K562 (cell line): ENCODE measurements at regions not wholly inside any gene's neighbourhood (a gene's known extent, or its start where the extent isn't known, plus 50 kb on each side); places are given as distances from the start of the nearest gene placed in this dataset.

Experiments used
- ATAC-seq: fragments of 200-7000 bp; cut with Tn5 transposase; 3 replicates; pipeline ENCODE4 v1.9.1; 2020; ENCODE audit warnings: moderate library complexity
- BruUV-seq: library from RNA; stranded (reverse); fragments of 400-500 nt; replicated peaks from 2 replicates; lab custom pipeline; 2021; lab: Mats Ljungman, UMichigan
- CTCF ChIA-PET: fragments of 300-600 bp; formaldehyde crosslinking; extraction: SDS; loops from one replicate; lab custom pipeline; 2021; ENCODE audit warnings: low intra/inter-chr PET ratio; lab: Yijun Ruan, JAX
- POLR2A ChIA-PET: fragments of 300-600, 350-650 bp; sonication (Branson Sonifier 250); formaldehyde crosslinking; extraction: SDS; loops from one replicate; lab custom pipeline; 2021; ENCODE audit warnings: antibody characterized with exemption, inconsistent platforms; lab: Yijun Ruan, JAX
- DNase-seq, 4 experiments: peaks; one replicate each; pipeline versions ENCODE4 v3.0.0 to v3.0.0-alpha.2; 2011 to 2018; ENCODE audit warnings: low spot score in 3 of 4, mixed read lengths in 3 of 4; ENCODE audit errors: extremely low read depth in 1 of 4
- FAIRE-seq: peaks from 2 replicates; lab custom pipeline; 2011; peaks lifted over from hg19 to GRCh38; lab: Jason Lieb, UNC
- H2AFZ ChIP-seq: 2 replicates; pipeline ENCODE4 v1.6.0; 2011; ENCODE audit warnings: low read depth, low read length, control low read depth, inconsistent platforms
- H3K27ac ChIP-seq: fragments of 200-600 bp; 3 replicates; pipeline ENCODE4 v1.8.0; 2011; ENCODE audit warnings: low read depth, mild to moderate bottlenecking, control low read depth, inconsistent platforms, low read length, moderate library complexity, mixed read lengths; ENCODE audit errors: extremely low read depth
- H3K27me3 ChIP-seq, 2 experiments: fragments of 300-600 bp in 1 of 2; 2 replicates in 1 of 2; 3 replicates in 1 of 2; pipeline versions ENCODE4 v1.6.0 to v1.8.0; 2011; ENCODE audit warnings: inconsistent platforms in 2 of 2, low read length in 2 of 2, mild to moderate bottlenecking in 1 of 2, mixed read lengths in 1 of 2, moderate library complexity in 1 of 2; ENCODE audit not compliant: control insufficient read depth in 2 of 2, insufficient read depth in 2 of 2
- H3K36me3 ChIP-seq: fragments of 300-600 bp; 3 replicates; pipeline ENCODE4 v1.8.0; 2011; ENCODE audit warnings: mild to moderate bottlenecking, low read length, inconsistent platforms; ENCODE audit not compliant: control insufficient read depth, insufficient read depth
- H3K4me1 ChIP-seq, 2 experiments: fragments of 200-600 bp in 1 of 2; replicated peaks in 1 of 2; 2 replicates in 1 of 2; 3 replicates in 1 of 2; pipeline versions ENCODE4 v1.5.1 to v1.8.0; 2011; ENCODE audit warnings: inconsistent platforms in 2 of 2, low read length in 2 of 2, mild to moderate bottlenecking in 1 of 2, mixed read lengths in 1 of 2, moderate library complexity in 1 of 2; ENCODE audit not compliant: control insufficient read depth in 2 of 2, insufficient read depth in 2 of 2
- H3K4me2 ChIP-seq: 2 replicates; pipeline ENCODE4 v1.6.1; 2011; ENCODE audit warnings: low read length, control low read depth, inconsistent platforms, mixed read lengths; ENCODE audit not compliant: insufficient read depth
- H3K4me3 ChIP-seq: fragments of 200-600 bp; sonication (generic), shearing (Covaris generic); 2 replicates; pipeline ENCODE4 v1.5.1; 2016; ENCODE audit warnings: control low read depth, inconsistent platforms
- H3K79me2 ChIP-seq: fragments of 200-600 bp; 3 replicates; pipeline ENCODE4 v1.8.0; 2011; ENCODE audit warnings: low read length, inconsistent platforms; ENCODE audit not compliant: control insufficient read depth, insufficient read depth
- H3K9ac ChIP-seq, 2 experiments: 2 replicates each; pipeline versions ENCODE4 v1.6.0 to v1.6.1; 2011; ENCODE audit warnings: low read depth in 2 of 2, low read length in 2 of 2, control low read depth in 1 of 2, inconsistent platforms in 1 of 2, mild to moderate bottlenecking in 1 of 2, mixed read lengths in 1 of 2; ENCODE audit not compliant: insufficient read depth in 1 of 2
- H3K9me1 ChIP-seq: one replicate; pipeline ENCODE4 v1.6.0; 2011; ENCODE audit warnings: inconsistent platforms, mild to moderate bottlenecking, low read length, moderate library complexity; ENCODE audit not compliant: control insufficient read depth, insufficient read depth
- H3K9me3 ChIP-seq: replicated peaks from 2 replicates; pipeline ENCODE4 v1.5.1; 2011; ENCODE audit warnings: low read depth, low read length, inconsistent platforms; ENCODE audit not compliant: control insufficient read depth, insufficient read depth
- H4K20me1 ChIP-seq: replicated peaks from 2 replicates; pipeline ENCODE4 v1.6.1; 2011; ENCODE audit warnings: low read length, inconsistent platforms, mixed read lengths; ENCODE audit not compliant: control insufficient read depth, insufficient read depth
- CTBP1 ChIP-seq: fragments of 450-650 bp; IDR thresholded peaks from 2 replicates; pipeline ENCODE4 v1.6.1; 2016; ENCODE audit warnings: borderline replicate concordance
- ERF ChIP-seq: fragments of 450-650 bp; formaldehyde crosslinking; IDR thresholded peaks from 2 replicates; pipeline ENCODE4 v1.4.0; 2020; ENCODE audit warnings: mild to moderate bottlenecking, mixed read lengths
- FOXK1 ChIP-seq: sonication (generic); formaldehyde crosslinking; IDR thresholded peaks from 2 replicates; pipeline ENCODE4 v1.8.0; 2022; ENCODE audit warnings: missing genetic modification reagents, mild to moderate bottlenecking, borderline replicate concordance
- HIVEP1 ChIP-seq: fragments of 250-450 bp; sonication (Bioruptor Pico); IDR thresholded peaks from 2 replicates; pipeline ENCODE4 v1.4.0; 2020; ENCODE audit warnings: mild to moderate bottlenecking
- NR4A1 ChIP-seq, 2 experiments: fragments of 250-450 bp in 1 of 2; fragments of 450-650 bp in 1 of 2; sonication (Bioruptor Pico) in 1 of 2; IDR thresholded peaks; 2 replicates each; pipeline versions ENCODE4 v1.4.0 to v1.6.1; 2016 to 2020; ENCODE audit warnings: mild to moderate bottlenecking in 2 of 2, missing compliant biosample characterization in 1 of 2, missing genetic modification characterization in 1 of 2, moderate library complexity in 1 of 2
- PYGO2 ChIP-seq: fragments of 450-650 bp; IDR thresholded peaks from 2 replicates; pipeline ENCODE4 v1.6.1; 2016; ENCODE audit warnings: mild to moderate bottlenecking, missing genetic modification characterization, moderate library complexity, missing compliant biosample characterization
- RBM25 ChIP-seq: fragments of 200-400 bp; formaldehyde crosslinking; IDR thresholded peaks from 2 replicates; pipeline ENCODE4 v1.6.1; 2018; ENCODE audit warnings: low read length, low read depth, moderate library complexity; ENCODE audit not compliant: severe bottlenecking
- SMARCA5 ChIP-seq: fragments of 450-650 bp; IDR thresholded peaks from 2 replicates; pipeline ENCODE4 v1.6.1; 2016
- ZFP36 ChIP-seq: fragments of 150-350 bp; IDR thresholded peaks from 2 replicates; pipeline ENCODE4 v1.6.1; 2018; ENCODE audit warnings: low read length, low read depth; ENCODE audit not compliant: partially characterized antibody
- ZNF197 ChIP-seq: fragments of 200-800 bp; sonication (Bioruptor generic); IDR thresholded peaks from 2 replicates; pipeline ENCODE4 v1.6.1; 2016; ENCODE audit warnings: low read depth, missing genetic modification characterization, missing compliant biosample characterization
- WGBS: fragments of 100-300 bp; shearing (Covaris generic); methylation state at CpG from one replicate; pipeline ENCODE4 v1.1.6; 2016; ENCODE audit warnings: low coverage, mixed read lengths; ENCODE audit not compliant: insufficient coverage; ENCODE audit errors: missing lambda C conversion rate; 5-methylcytosine and 5-hydroxymethylcytosine counted together
- in situ Hi-C: fragments of 300-500 bp; cut with MboI; formaldehyde crosslinking; loops from 4 replicates; pipeline ENCODE4 v1.15.0; 2018; ENCODE audit warnings: inconsistent platforms, mixed read lengths
- intact Hi-C: fragments of 100-400 bp; cut with micrococcal nuclease; formaldehyde crosslinking; loops from 2 replicates; pipeline ENCODE4 v1.14.2; 2022

DNA sequence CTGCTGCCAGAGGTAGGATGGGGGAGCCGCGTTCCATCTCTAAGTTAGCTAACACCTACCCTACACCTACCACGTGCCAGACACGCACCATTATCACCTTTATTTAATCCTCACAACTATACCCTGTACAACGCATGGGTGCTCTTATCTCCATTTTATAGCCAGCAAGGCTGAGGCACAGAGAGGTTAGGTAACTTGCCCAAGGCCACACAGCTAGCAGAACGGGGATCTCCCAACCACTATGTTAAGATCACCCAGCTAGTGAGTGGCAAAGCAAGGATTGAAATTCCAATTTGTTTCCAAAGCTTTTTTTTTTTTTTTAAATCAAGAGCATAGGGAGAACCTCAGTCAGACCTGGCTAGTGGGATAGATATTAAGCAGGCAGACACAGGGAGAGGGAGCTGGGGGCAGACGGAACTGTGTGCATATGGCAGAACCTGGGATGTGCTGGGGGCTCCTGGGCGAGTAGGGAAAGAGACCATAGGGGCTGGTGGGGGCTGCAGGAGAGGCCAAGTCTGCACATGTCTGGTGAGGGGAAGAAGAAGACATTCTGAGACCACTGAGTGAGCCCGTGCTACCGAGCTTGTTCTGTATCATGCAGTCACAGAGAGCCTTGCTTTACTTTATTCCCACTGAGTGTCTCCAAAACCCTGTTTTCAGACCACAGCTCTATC, 196.3 kb upstream of the TPM1 start:
- in situ Hi-C loops = loop anchor here (25.0 kb wide), 1 partner anchor 566 kb away; no protein-coding TSS in a partner anchor
- Histone ChIP-seq H3K9ac (no peak overlapping the region), H3K4me1 (no peaks in the 10 kb centered on the region), H3K9me1 (no peaks in the 10 kb centered on the region), H4K20me1 (no peaks in the 10 kb centered on the region), H3K36me3 (no peaks in the 10 kb centered on the region), H3K79me2 (no peaks in the 10 kb centered on the region), H3K27ac (no peak overlapping the region), H3K27me3 (peaks cover 22 to 58% of the 10 kb centered on the region in 2 experiments; a peak in 4 of 5 replicates), H3K4me2 (no peak overlapping the region), H3K9me3 (no peaks in the 10 kb centered on the region), H2AFZ (no peak overlapping the region), H3K4me3 (no peak overlapping the region)
- ATAC-seq (no peak), FAIRE-seq (no peak), DNase-seq (no peak)
- intact Hi-C loops = loop anchor here (5.0 kb wide), 1 partner anchor 201 kb away; no protein-coding TSS in a partner anchor
- peak; percentile 87 for TF ChIP-seq RBM25
- TF ChIP-seq HIVEP1 (CRISPR knock-in tag) = no peak
- TF ChIP-seq PYGO2 (tag) = no peak
- TF ChIP-seq FOXK1 (CRISPR knock-in tag) = no peak
- no peak for TF ChIP-seq SMARCA5
- no peak for TF ChIP-seq ZNF197
- no peak for TF ChIP-seq CTBP1
- TF ChIP-seq ERF (CRISPR knock-in tag) = no peak
- peak; percentile 77 for TF ChIP-seq ZFP36
- TF ChIP-seq NR4A1 (CRISPR knock-in tag; IDR thresholded peaks at IDR 0.05) = no peak
- TF ChIP-seq NR4A1 (tag; IDR thresholded peaks at IDR 0.05) = no peak
- CTCF ChIA-PET = interaction anchor here (2.9 kb wide), 1 partner anchor 247 kb away, joined by 15 read pairs; no protein-coding TSS in a partner anchor
- WGBS = 0% methylated on average over 10 of the region's 10 CpGs
- POLR2A ChIA-PET = interaction anchor here (0.7 kb wide), 1 partner anchor 93 kb away, joined by 3 read pairs; no protein-coding TSS in a partner anchor
- BruUV-seq = no TSS peak
